GM21526 (cell line): ENCODE measurements at regions not wholly inside any gene's neighbourhood (a gene's known extent, or its start where the extent isn't known, plus 50 kb on each side); places are given as distances from the start of the nearest gene placed in this dataset.

Experiments used
- ATAC-seq: cut with Tn5 transposase; IDR thresholded peaks from one replicate; pipeline ENCODE4 v1.9.1; 2021; ENCODE audit warnings: moderate library complexity; ENCODE audit not compliant: unreplicated experiment, low FRiP score

- peak; percentile 55 for ATAC-seq
These were observed 50.7 kb upstream of the TNFRSF21 start for GRCh38 chr6:47360388-47360787.

- no peak for ATAC-seq
These were observed 53.3 kb upstream of the TNFRSF21 start for GRCh38 chr6:47362857-47363461.

DNA sequence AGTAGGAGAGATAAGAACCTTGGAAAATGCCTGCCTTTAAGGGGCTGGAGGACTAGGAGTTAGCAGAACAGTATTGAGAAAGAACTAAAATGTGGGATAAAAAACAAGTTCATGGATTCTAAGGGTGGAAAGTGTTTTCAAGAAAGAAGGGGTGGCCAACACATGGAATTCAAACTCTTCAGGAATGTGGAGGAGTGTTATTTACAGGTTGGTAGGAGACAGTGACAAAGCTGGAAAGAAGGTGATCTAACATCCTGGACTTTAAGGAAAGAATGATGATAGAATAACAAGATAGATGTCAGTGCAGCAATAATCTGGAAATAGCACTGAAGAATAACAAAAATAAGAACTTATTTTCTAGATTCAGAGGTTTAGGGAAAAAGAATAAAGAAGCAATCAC, 54.0 kb upstream of the TNFRSF21 start:
- ATAC-seq: no peak

GRCh38 chr6:47366335-47366890, 56.7 kb upstream of the TNFRSF21 start:
- no peak for ATAC-seq

- ATAC-seq: no peak
These were observed 61.6 kb upstream of the TNFRSF21 start for GRCh38 chr6:47371139-47371869.

DNA sequence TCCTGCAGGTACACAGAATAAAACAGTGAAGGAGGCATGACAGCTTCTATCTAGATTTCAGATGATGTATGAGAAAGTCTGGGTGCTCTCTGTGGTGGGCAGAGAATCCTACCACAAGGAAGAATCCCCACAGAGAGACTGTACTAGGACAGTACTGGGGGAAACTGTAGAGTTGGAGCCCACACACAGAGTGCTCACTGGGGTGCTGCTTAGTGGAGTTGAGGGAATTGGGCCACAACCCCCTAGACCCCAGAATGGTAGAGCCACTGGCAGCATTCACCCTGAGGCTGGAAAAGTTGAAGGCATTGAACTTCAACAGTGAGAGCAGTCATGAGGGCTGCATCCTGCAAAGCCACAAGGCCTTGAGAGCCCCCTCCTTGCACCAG, 62.2 kb upstream of the TNFRSF21 start:
- no peak for ATAC-seq

GRCh38 chr6:47372318-47372717, 62.6 kb upstream of the TNFRSF21 start:
- no peak for ATAC-seq

GRCh38 chr6:47375426-47375825, 65.7 kb upstream of the TNFRSF21 start:
- no peak for ATAC-seq

GRCh38 chr6:47376930-47377329, 67.2 kb upstream of the TNFRSF21 start:
- ATAC-seq: no peak

- ATAC-seq: no peak
These were observed 68.3 kb upstream of the TNFRSF21 start for GRCh38 chr6:47377971-47378370.

DNA sequence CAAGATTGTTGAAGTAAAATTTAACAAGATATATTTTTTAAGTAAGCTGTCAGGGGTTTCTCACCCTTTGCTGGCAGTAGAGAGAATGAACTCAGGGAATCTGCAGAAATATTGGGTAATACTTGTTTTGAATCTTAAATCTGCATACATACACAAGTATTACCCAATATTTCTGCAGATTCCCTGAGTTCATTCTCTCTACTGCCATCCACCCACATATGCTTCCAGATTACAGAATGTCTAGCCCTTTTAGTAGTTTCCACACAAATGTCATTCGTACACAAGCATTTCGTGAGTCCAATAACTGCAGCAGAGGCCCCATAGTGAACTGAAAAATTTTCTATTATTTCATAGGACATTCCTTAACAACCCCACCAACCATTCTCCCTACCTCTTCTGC, 69.6 kb upstream of the TNFRSF21 start:
- ATAC-seq: no peak

DNA sequence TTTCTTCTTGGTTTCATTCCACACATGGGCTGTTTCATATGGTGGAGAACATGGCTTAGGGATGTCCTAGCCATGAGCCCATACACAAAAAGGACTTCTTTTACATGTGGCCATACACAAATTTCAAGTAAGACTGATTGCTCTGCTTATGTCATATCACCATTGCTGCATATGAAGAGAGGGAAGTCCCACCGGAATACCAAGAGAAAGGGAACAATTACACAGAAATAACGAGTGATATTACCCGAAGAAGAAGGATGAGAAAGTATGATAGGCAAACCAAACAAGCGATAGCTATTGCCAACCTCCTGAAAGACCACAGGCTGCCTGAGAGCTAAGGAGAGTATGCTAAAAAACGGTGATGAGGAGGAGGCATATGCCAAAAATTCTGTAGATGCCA, 70.5 kb upstream of the TNFRSF21 start:
- no peak for ATAC-seq

DNA sequence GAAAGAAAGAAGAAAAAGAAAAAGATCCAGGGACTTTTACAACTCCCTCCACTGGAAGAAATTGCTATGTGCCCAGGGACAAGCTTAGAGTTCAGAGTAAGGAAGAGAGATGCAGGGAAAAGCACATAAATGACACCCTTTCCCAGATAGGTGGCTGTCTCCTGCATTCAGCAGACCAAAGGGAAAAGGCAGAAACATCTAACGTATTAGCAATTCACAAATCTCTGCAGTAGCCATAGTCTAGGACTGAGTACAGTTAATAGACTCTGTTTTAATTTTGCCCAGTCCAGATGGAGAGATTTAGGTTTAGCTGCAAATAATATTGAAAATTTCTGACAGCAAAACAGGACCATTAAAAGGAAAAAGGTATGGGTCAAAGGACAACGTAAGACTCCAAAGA, 71.3 kb upstream of the TNFRSF21 start:
- no peak for ATAC-seq

DNA sequence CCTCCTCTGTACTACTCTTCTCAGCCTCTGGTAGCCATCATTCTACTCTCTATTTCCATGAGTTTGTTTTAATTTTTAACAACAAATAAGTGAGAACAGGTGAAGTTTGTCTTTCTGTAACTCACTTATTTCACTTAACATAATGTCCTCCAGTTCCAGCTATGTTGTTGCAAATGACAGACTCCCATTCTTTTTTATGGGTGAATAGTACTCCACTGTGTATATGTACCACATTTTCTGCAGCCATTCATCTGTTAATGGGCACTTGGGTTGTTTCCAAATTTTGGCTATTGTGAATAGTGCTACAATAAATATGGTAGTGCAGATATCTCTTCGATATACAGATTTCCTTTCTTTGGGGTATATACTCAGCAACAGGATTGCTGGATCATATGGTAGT, 73.7 kb upstream of the TNFRSF21 start:
- no peak for ATAC-seq

DNA sequence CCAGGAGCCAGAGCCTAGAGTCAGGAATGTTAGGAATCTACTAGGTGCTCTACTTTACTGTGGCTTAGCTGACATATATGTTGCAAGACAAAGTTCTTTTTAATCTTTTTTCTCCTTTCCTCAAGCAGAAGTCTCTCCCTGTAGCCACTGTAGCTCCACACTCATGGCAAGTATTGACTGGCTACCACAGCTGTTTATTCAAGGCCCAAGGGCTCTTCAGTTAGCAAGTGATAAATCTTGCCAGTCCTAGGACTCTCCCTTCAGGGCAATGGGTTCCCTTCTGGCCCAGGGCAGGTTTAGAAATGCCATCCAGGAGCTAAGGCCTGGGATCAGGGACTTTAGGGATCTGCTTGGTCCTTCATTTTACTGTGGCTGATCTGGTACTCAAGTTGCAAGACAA, 82.0 kb upstream of the TNFRSF21 start:
- ATAC-seq: no peak

- no peak for ATAC-seq
These were observed 82.5 kb upstream of the TNFRSF21 start for GRCh38 chr6:47392251-47392650.

DNA sequence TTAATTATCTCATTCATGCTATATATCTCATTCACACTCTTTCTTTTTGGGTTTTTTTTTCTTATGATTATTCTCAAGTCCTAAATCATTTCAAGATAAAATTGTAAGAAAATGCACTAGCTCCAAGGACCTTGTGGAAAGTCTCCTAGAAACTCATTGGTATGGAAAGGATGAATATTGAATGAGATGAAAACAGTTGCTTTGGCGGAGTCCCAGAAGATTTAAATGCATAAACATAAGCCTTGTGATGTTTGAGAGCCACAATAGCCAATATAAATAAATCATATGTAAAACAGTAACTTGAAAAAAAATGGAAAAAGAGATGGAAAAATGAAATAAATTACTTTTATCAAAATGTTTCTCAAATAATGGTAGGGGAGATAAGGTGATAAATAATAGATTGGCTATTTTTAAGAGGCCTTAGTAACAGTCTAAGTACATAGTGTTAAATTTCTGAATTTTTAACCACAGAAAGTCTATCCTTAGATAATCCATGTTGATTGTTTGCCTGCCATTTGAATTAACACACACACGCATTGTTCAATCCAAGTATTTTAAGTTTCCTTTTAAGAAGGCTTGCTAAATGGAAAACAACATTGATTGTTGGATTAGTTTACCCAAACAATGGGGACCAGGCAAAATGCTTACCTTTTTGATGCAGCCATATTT, 81.1 kb upstream of the CD2AP start:
- no peak for ATAC-seq

- no peak for ATAC-seq
These were observed 77.0 kb upstream of the CD2AP start for GRCh38 chr6:47400581-47400980.

DNA sequence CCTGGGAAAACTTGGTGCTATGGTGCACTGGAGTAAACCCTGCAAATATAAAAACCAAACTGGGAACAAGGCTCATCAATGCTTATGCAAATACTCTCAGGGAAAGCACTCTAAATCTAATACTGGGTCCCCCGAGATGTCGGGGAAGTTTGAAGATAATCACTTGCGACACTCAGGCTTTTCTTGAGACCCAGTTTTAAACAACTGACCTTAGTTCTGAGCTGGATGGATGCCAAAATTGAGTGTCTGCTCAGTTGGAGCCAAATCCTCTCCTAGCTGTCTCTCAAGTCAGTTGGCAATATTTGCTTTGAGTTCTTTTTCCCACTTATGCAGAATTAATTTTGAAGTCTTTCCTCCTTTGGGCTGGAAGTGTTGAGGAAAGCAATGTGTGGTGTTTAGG, 75.5 kb upstream of the CD2AP start:
- ATAC-seq: no peak

- no peak for ATAC-seq
These were observed 74.5 kb upstream of the CD2AP start for GRCh38 chr6:47403056-47403455.

DNA sequence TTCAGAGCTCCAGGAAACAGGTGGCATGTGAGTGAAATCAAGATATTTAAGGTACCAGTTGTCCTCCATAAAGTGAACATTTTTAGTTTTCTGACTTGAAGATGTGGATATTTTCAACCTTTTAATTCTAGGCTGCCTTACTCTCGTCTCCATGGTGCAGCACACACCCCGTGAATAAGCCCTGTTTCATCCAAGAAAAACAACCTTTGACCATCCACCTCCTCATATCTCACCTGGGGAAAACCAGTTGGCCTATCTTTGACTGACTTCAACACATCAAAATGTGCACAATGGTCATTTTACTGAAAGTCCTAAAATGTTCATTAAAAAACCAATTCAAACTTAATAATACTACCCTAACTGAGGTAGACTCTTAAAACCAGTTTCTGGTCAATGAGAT, 73.8 kb upstream of the CD2AP start:
- no peak for ATAC-seq

DNA sequence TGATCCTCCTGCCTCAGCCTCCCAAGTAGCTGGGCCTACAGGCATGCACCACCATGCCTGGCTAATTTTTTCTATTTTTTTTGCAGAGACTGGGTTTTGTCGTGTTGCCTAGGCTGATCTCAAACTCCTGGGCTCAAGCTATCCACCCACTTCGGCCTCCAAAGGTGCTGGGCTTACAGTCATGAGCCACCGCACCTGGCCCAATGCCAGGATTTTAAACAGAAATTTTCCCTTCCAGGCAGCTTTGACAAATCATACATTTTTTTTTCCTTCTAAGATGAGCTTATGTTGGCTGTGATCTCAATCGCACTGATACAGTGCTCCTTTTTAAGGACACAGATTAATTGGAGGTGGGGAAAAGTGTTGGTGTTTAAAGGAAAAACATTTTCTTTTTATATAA, 73.2 kb upstream of the CD2AP start:
- ATAC-seq: no peak
